HG03097 (cell line): ENCODE measurements at regions not wholly inside any gene's neighbourhood (a gene's known extent, or its start where the extent isn't known, plus 50 kb on each side); places are given as distances from the start of the nearest gene placed in this dataset.

Experiments
- ATAC-seq: cut with Tn5 transposase; IDR thresholded peaks from one replicate; pipeline ENCODE4 v1.9.1; 2021; ENCODE audit not compliant: unreplicated experiment, low FRiP score

DNA sequence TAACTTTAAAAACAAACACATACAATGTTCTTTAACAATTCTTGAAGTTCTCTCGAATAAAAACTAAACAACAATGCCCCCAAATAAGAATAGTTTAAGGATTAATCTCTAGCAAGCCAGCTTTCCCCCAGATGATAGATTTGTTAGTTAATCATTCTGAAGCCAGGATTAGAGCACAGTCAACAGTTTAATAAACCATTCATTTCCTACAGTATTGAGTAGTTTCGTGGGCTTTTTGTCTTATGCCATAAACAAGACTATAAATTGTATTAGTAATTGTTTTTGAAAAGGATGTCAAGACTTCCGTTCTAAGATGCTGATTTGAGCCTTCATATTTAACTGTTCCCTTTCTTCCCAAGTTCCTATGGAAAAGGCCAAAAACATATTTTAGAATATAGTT lies 136.6 kb downstream of the PIK3R1 start:
- no peak for ATAC-seq

GRCh38 chr5:68353605-68354004 lies 138.0 kb downstream of the PIK3R1 start:
- ATAC-seq: no peak

DNA sequence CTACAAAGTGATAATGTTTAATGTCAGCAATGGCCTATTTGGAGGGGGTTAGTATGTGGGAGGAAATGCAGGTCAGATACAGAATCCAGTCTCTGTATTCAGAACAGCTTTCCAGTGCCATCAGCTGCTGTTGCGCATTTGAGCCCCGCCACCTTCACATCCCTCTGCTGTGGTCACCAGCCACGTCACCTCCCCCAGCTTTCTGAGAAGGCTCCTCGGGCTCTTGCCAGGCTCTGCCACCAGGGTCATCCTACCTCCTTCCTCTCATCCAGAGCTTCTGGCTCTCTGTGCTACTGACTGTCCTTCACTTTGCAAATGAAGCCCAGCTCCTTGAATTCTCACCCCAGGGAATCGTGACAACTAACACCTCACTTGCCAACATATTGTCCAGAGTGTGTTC lies 138.8 kb downstream of the PIK3R1 start:
- no peak for ATAC-seq

DNA sequence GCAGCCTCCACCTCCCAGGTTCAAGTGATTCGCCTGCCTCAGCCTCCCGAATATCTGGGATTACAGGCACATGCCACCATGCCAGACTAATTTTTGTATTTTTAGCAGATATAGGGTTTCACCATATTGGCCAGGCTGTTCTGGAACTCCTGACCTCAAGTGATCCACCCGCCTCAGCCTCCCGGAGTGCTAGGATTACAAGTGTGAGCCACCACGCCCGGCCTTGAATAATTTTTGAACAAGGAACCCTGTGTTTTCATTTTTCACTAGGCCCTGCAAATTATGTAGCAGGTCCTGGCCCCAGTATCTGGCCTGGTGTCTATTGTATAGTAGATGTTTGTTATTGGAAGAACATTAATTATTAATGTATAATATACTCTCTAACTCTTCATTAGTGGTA lies 140.7 kb downstream of the PIK3R1 start:
- ATAC-seq: no peak

GRCh38 chr5:68356623-68357022 lies 141.1 kb downstream of the PIK3R1 start:
- ATAC-seq: no peak

DNA sequence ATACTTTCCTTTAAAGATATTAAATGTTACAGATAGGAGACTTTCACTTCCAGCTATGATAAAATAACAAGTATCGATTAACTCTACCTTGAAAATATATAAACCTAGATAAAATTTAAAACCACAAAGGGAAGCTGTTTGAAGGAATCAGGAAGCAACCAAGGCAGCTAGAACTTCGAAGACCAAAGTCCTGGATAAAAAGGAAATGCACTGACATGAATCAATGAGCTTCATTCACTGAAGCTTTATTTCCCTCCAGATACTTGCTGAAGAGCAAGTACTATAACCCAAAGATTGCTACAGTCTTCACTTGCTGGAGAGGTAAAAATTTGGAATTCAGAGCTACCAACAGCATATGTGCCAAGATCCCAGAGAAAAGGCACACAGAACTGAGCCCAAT lies 144.1 kb downstream of the PIK3R1 start:
- no peak for ATAC-seq

DNA sequence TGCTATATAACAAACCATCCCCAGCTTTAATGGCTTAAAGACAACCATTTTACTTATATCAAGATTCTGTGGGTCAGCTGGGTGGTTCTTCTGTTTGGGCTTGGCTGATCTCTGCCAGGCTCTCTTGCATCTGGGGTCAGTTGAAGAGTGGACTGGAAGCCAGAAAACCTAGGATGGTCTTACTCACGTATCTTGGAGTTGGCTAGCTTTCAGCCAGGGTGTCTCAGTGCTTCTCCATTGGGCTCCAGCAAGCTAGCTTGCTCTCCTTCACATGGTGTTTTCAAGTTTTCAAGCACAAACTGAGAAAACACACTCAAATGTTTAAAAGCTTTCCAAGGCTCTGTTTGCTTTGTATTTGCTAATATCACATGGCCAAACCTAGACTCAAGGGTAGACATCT lies 146.8 kb downstream of the PIK3R1 start:
- ATAC-seq: no peak

- no peak for ATAC-seq
Observed at GRCh38 chr5:68365889-68366288, 150.3 kb downstream of the PIK3R1 start.

GRCh38 chr5:68367287-68367686 lies 151.7 kb downstream of the PIK3R1 start:
- ATAC-seq: no peak

- no peak for ATAC-seq
Observed at GRCh38 chr5:68367717-68368116, 152.2 kb downstream of the PIK3R1 start.

DNA sequence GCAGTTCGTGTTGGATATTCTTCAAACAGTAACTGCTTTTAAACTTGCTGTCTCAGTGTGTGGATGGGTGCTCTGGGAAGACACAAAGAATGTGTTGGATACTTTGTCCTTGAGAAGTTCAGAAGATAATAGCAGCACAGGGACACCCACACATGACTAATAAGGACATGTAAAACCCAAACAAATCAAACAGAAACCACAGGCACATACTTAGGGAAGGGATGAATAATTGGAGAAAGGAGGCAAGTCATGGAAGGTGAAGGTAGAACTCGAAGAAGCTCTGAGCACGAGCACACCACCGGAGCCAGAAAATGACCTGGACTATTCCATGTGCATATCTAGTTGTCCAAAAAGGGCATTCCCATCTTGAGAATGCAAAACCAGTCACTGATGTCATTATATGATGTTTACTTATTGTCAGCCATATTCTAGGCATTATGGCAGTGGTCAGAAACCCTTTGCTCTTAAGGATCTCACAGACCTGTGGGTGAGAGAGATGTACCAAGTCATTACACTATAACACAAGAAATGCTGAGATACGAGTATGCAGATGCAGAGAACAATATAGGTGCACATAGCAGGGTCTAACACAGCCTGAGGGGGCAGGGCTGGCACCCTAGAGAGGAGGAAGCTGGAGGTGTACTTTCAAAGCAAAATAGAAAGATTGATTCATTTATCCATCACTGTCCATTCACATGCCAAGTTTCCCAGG lies 152.9 kb downstream of the PIK3R1 start:
- no peak for ATAC-seq

- ATAC-seq: no peak
Observed at GRCh38 chr5:68369023-68369359, 153.4 kb downstream of the PIK3R1 start.

GRCh38 chr5:68369457-68370125 lies 154.0 kb downstream of the PIK3R1 start:
- ATAC-seq: peak; percentile 58

DNA sequence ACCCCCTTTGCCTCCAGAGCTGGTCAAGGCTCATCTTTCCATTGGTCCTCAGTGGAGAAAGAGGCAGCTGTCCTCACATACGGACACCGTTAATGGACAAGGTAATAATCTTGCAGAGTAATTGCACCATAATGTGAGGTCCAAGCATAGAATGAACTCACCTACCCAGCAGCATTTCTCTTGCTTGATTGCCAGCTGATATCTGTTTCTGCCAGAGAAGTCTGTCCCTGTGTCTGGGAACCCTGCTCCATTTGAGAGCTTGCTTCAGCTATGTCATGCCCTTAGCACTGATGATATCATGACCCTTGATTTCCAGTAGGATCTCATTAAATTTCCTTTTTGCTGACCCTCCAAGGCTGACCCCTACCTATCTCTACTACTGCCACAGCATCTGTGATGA lies 154.6 kb downstream of the PIK3R1 start:
- no peak for ATAC-seq

DNA sequence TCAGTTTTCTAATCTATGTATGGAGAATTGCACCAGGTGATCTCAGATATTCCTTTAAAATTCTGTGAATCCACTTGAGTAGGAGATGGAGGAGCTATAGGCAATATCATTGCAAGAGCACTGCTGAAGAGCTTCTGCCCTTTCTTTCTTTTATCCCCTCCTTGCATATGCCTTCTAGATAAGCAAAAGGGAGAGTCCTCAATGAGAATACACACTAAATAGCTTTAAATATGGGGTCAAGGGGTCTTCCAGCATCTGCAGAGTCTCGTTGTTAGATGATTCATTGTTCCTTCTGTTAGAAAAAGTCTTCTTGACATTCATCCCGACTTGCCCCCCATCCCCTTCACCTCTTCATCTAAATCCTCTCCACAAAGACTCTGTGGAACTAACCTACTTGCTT lies 156.1 kb downstream of the PIK3R1 start:
- ATAC-seq: no peak

GRCh38 chr5:68372161-68372560 lies 156.6 kb downstream of the PIK3R1 start:
- ATAC-seq: no peak

- ATAC-seq: no peak
Observed at GRCh38 chr5:68373050-68373449, 157.5 kb downstream of the PIK3R1 start.

DNA sequence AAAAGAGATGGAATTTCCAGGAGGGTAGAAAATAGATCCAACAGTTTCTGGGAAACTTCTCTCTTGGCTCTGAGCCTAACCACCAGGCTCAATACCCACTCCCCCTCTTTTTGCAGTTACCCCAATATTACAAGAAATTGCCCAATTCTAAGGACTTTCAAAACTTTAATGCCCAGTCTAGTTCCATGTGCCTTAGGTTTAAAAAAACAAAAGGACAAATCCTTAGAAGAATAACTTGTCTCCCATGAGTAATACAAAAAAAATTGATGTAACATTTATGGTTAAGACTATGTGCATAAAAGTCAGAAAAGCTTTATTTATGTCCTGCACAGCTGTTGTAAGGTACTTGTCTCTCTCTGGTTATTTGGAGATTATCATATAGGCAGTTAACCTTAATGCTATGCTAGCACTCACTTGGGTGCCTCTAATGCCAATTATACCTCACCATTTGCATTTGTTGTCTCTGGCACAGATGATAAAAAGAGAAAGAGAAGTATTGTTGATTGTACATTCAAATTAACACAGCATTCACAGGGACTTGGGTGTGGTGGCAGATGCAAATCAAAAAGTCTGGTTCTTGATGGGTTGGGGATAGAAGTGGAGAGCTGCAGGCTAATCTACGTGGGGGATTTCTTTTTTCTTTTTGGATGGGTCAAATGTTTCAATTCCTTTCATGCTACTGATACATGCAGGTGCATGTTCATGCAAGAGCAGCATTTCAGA lies 159.4 kb downstream of the PIK3R1 start:
- no peak for ATAC-seq

- no peak for ATAC-seq
Observed at GRCh38 chr5:68375540-68375939, 160.0 kb downstream of the PIK3R1 start.

- no peak for ATAC-seq
Observed at GRCh38 chr5:68376935-68377334, 161.4 kb downstream of the PIK3R1 start.

DNA sequence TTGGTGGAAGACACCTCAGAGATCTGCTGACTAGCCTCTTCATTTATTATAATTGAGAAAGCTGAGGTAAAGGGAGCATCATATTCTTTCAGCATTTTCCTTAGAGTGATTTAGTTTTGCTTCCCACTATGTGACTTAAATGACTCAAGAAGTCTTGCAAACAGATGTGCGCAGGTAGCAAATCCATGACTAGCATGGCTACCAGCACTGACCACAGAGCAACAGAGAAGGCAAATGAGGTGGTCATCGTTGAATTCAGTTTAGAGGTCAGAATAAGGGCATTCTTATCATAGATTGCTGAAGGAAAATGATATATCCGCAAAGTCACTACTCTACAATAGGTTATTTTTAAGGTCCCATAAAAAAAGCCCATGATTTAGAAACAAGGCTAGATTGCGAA lies 162.2 kb downstream of the PIK3R1 start:
- no peak for ATAC-seq
